ENCODE measurements at regions not wholly inside any gene's neighbourhood (a gene's known extent, or its start where the extent isn't known, plus 50 kb on each side); places are given as distances from the start of the nearest gene placed in this dataset.
A peak's percentile ranks its signal among the peaks of the same experiment; 100 is the strongest.
"Not testable (repeated sequence)": the region's sequence is repeated elsewhere in the genome, so short reads cannot be mapped to it uniquely, and the experiment has no call there.

DNA sequence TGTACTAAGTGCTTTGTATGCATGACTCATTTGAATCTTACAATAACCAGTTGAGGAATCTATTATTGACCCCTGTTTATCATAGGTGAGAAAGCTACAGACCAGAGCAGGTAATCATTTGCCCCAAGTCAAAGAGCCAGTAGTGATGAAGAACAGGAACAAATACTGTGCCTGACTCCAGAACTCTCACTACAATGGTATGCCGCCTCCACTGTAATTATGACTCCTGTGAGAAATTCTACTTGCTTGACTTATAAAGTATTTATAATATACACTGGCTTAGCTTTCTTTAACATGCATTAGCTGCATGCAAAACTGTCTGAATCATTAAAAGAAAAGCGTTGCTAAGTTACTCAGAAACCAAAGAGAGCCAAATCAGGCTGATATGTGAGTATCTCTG lies 92.6 kb downstream of the ZNF281 start:
- DNase-seq = peak; percentile 87

DNA sequence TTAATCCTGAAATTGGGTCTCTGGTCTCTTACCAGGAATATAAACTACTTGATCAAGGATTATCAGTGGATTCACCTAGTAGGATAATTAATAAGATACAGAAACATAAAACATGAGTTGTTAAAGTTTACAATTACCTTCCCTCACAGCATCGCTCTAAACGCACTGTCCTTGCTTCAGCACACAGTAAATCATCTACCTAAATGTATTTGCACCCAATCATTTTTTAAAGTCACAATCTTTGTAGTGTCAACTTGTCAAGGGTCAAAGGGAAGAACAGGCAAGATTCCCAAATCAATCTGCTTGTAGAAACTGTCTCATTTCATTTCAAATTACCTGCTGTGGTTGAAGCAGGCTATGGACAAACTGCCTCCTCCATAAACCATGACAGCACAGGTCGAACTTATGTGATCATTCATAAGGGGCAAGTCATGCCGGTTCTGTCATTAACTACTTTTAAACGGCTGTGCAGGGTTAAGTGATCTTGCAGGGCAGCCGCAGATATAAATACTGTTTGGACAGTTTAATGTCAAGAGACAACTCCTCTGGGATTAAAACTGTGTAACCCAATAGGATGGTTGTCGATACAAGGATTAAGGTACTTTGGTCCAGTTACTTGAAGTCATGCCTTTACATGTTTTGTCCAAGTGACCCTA lies 93.6 kb downstream of the ZNF281 start:
- no peak for DNase-seq

DNA sequence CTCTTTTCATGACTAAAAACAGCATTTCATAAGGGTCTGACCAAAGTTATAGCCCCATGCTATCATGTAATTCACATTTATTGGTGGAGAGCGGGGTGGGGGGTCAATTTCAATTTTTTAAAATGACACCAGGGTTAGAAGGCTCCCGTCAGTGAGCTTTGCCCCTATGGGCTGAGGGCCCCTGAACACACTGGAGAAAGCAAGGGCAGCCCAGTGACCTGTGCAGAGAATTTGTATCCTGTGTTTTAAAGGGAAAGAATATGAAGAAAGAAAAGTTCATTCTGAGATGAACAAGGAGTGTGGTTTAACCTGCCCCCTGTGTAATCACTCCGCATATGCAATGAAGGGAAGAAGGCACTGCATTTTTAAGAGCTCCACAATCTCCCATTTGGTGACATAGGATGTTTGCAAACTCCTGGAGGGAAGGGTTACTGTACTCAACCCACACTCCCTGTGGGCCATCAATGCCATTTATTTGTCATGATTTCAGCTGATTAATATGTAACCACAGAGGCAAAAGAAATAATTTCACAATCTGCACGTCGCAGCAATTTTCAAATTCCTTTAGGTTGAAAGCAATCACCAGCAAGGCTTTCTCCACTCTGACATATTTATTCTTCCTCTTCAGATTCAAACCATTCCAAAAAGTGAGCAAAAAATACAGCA lies 95.6 kb downstream of the ZNF281 start:
- DNase-seq = peak; percentile 92

- no peak for DNase-seq
Observed at GRCh38 chr1:200311256-200311655, 98.6 kb downstream of the ZNF281 start.

DNA sequence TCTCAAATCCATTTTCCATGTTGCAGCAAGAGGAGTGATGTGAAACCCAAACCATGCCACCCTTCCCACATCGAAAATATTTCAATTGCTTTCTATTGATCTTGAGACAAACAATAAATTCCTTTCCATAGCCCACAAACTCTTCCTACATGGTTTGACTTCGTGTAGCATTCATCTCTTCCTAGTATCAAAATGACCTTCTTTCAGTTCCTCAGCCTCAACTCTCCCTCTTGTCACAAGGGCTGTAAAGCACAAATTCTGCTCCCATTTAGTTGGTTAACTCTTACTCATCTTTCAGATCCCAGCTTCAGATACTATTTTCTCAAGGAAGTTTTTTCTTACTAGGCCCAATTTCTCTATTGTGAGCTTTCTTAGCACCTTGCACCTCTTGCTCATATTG lies 99.0 kb downstream of the ZNF281 start:
- no peak for DNase-seq

DNA sequence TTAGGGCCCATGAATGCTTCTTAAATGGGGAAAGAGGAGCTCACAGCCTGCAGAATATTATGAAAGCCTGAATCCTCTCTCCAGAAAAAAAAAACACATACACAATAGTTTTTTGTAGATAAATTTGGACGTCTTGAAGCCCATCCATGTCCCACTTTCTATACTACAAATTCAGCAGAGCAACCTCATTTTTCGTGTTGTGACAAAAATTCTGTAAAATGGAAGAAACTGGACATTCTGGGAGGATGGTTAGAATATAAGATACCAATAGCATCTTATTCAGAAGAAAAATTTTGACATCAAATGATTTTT lies 102.1 kb downstream of the ZNF281 start:
- DNase-seq = no peak

GRCh38 chr1:200306944-200307754 lies 102.7 kb downstream of the ZNF281 start:
- peak; percentile 37 for DNase-seq

- no peak for DNase-seq
Observed at GRCh38 chr1:200305806-200306205, 104.0 kb downstream of the ZNF281 start.

DNA sequence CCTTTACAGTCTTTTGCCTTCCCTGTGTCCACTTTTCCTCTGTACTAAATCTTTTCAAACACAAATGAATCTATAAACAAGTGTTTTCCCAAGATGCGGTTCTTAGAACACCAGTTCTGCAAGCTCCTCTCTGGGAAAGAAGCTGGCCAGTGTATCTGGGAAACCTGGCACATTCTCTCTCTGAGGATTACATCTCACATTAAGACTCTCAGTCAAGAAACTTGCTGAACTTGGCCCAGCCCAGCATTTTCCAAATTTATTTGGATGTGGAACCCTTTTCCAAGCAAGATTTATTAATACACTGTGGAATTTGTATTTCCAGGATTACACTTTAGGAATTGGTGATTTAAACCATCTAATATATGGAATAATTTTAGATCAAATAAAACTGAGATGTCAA lies 105.7 kb downstream of the ZNF281 start:
- no peak for DNase-seq

- DNase-seq = peak; percentile 27
Observed at GRCh38 chr1:200302921-200303290, 106.9 kb downstream of the ZNF281 start.

- peak; percentile 32 for DNase-seq
Observed at GRCh38 chr1:200302192-200302920, 107.5 kb downstream of the ZNF281 start.

DNA sequence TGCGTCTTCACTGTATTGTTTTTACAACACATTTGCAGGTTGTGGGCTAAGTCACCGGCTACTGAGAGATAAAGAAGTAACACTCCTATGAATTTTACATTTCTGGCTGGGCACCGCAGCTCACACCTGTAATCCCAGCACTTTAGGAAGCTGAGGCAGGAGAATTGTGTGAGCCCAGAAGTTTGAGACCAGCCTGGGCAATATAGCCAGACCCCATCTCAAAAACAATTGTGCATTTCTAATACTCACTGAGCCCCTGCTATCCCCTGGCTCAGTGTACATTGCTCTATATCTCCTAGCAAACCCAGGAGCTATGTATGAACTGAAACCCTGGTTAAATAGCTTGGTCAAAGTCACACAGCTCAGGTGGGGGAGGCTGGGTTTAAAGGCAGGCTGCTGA lies 108.7 kb downstream of the ZNF281 start:
- DNase-seq = no peak

GRCh38 chr1:200299571-200299970 lies 110.3 kb downstream of the ZNF281 start:
- peak; percentile 33 for DNase-seq

DNA sequence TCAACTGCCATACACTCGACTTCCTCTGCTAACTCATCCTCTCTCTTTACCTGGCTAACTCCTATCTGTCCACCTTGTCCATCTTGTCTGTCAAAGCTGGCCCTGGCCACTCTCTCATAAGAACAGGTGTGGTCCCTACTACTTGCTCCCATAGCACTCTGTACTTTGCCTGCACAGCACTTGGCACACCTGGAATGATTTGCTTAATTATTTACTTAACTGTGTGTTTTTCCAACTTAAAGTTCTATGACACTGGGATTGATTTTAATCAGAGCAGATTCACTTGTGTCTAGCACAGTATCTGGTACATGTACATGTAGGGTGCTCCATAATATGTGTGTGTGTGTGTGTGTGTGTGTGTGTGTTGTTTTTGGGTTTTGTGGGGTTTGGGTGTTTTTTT lies 111.6 kb downstream of the ZNF281 start:
- DNase-seq = no peak

GRCh38 chr1:200296091-200296661 lies 113.7 kb downstream of the ZNF281 start:
- DNase-seq = peak; percentile 25

- no peak for DNase-seq
Observed at GRCh38 chr1:200294241-200294640, 115.6 kb downstream of the ZNF281 start.

- no peak for DNase-seq
Observed at GRCh38 chr1:200292699-200293098, 117.1 kb downstream of the ZNF281 start.

- DNase-seq = no peak
Observed at GRCh38 chr1:200291106-200291505, 118.7 kb downstream of the ZNF281 start.

DNA sequence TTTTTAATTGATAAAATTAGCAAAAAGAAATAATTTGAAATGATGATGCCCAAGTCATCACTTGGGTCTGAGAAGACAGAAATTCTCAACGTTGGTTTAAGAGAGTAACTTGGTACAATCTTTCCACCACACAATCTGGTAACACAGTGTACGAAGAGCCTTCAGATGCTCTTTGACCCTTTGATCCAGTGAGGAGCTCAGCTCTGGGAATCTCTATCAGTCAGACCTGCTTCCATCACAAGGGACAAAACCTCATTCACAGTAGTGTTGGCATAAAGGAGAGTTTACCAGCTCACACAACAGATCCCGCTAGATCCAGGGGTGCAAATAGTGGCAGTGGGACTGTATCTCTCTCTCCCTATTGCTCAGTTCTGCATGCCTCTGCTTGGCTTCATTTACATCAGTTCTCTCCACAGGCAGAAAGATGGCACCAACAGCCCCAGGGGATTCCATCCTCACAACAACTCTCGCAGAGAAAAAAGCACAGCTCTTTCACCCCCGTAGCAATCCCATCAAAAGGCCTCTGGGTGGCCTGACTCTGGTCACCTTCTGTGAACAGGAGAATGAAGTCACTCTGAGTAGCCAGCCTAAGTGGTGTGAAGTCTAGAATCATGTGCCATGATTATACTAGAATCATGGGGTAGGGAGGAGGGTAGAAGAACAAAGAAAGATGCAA lies 119.7 kb downstream of the ZNF281 start:
- DNase-seq = peak; percentile 19

GRCh38 chr1:200288226-200288625 lies 121.6 kb downstream of the ZNF281 start:
- DNase-seq = no peak

DNA sequence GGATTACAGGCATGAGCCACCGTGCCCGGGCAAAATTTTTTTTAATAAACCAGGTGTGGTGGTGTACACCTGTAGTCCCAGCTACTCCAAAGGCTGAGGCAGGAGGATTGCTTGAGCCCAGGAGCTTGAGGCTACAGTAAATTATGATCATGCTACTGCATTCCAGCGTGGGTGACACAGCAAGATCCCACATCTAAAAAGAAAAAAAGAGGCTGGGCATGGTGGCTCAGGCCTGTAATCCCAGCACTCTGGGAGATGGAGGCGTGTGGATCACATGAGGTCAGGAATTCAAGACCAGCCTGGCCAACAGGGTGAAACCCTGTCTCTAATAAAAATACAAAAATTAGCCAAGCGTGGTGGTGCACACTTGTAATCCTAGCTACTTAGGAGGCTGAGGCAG lies 125.6 kb downstream of the ZNF281 start:
- not testable (repeated sequence) for DNase-seq

DNA sequence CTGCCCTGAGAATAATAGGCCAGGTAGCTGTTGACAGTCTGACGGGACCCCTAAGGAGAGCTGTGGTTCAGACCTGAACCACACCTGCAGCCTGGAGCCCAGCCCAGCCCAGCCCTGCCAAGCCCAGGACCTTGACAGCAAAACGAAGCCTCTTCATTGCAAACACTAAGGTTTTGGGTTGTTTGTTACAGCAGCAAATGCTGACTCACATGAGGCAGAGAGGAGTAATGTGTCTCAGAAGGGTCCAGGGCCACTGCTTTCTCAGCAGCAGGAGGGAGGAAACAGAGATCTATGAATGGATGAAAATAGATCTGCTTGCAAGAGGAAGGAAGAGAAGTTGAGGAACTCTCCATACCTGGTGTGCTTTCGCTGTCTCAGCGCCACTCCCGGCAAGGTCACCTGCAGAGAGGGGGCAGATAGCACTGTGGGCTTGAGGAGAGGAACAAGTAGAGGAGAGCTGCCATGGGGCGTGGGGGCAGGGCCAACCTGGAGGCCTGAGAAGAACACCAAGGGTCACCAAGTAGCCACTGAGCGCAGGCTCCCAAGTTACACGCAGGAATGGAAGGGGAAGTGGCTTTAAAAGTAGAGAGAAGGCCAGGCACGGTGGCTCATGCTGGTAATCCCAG lies 127.2 kb downstream of the ZNF281 start:
- DNase-seq = no peak

All from fibroblast of skin of back (primary cell).